Fibroblast of skin of abdomen (primary cell): ENCODE measurements at regions not wholly inside any gene's neighbourhood (a gene's known extent, or its start where the extent isn't known, plus 50 kb on each side); places are given as distances from the start of the nearest gene placed in this dataset.

Experiments
- DNase-seq: peaks from one replicate; pipeline ENCODE4 v3.0.0-alpha.2; 2013

DNA sequence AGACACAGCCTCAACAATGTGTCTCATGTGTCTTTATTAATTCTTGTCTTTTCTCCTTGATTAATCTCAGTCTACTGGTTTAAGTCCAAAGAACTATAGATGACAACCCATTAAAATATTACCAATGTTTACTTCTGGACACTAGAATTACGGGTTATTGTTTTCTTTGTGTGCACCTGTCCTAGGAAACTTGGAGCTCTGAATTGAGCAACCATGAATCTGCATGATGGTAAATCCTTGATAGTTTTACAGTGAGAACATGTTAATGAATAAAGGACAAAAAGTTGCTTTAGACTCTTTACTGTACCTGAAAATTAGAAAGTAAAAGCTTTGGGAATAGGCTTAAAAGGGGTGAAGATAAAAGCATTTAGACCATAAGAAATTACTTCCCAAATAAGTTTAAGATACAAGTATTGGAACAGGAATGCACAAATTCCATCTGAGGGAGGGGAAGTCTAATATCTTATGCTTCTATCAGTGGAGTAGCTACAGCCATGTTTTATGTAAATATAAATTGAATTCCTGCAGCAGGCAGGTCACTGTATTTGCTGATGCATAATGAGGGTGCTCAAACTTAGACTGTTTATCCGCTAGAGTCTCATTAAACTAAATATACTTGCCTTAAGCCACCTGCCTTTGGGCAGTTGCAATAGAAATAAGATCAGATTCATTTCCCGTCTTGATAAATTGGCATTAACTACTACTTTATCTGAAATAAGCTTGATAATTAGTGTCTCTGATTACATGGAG lies 603.7 kb upstream of the GCFC2 start:
- no peak for DNase-seq

DNA sequence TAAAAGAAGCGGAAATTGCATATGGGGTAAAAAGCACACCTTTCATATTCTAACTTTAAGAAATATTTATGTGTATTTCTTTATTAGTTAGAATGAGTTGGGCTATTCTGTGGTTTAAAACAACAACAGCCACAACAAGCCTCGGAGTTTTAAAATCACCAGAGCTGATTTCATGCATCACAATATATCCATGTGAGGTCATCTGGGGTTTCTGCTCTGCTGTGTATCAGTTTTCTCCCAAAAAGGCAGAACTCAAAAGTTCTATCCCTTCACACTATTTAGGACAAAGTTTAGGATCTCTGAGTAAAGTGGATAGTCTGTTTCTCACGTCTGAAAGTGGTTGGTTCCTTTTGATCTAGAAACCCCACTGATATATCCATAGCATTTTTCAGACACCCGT lies 601.5 kb upstream of the GCFC2 start:
- no peak for DNase-seq

- DNase-seq = no peak
Observed at GRCh38 chr2:76311728-76312127, 601.0 kb upstream of the GCFC2 start.

DNA sequence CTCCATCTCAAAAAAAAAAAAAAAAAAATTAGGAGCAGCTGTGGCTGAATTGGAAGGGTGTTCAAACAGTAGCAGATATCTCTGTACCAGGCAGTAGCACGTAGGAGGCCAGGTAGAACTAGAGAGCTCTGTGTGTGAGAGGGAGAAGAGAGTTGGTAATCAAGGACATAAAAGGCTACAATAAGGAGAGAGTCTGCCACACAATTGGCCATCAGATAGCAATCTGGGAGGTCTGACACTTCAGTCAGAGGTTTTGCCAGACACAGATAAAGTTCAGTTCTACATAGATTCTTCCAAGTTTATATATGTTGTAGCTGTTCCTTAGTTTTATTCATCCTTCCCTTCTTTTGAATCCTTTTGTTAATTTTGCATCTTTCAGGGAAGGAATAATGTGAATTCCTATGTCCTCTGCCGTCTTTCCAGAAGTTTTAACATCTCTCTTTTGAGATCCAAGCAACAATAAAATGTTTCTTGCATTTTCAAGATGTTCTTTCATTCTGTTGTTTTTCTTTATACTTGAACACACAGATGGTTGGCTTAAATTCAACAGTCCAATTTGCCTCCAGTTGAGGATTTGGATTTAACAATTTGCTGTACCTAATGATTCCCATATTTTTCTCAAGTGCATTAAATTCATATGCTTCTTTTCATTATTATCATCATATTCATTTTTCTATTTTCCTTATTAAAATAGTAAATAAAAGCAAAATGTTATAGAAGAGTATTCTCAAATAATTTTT lies 600.3 kb upstream of the GCFC2 start:
- DNase-seq = no peak

- no peak for DNase-seq
Observed at GRCh38 chr2:76307495-76307894, 596.8 kb upstream of the GCFC2 start.

DNA sequence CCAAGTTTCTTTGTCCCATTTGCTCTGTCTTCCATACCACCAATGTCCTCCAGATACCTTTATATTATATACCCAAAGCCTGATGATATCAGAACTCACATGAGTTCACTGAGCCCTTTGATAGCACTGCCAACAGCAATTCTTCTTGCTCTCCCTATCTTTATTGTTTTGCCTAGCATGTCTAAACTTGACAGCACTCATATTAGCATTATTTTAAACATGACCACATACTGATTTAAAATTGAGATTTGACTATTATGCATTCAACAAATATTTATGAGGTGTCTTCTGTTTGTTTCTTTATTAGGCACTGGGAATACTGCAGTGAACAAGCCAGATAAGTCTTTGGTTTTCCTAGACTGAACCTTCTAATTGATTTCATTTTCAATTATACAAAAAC lies 587.3 kb upstream of the GCFC2 start:
- no peak for DNase-seq

DNA sequence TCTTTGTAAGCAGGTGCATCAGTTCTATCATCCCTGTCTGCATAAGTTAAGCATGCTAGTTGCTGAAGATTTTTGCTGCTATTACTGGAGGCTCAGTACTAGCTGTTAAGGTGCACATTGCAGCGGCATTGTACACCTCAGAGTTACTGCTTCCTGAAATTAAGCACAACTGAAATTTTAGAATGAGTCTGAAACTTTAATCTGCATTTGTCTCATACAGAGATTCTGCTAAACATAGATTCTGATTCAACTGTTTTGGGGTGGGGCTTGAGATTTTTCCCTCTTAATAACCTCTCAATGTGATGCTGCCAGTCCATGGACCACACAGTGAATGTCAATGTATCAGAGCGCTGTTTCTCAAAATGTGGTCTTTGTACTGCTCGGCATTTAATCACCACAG lies 585.7 kb upstream of the GCFC2 start:
- no peak for DNase-seq

- no peak for DNase-seq
Observed at GRCh38 chr2:76295762-76296161, 585.0 kb upstream of the GCFC2 start.

DNA sequence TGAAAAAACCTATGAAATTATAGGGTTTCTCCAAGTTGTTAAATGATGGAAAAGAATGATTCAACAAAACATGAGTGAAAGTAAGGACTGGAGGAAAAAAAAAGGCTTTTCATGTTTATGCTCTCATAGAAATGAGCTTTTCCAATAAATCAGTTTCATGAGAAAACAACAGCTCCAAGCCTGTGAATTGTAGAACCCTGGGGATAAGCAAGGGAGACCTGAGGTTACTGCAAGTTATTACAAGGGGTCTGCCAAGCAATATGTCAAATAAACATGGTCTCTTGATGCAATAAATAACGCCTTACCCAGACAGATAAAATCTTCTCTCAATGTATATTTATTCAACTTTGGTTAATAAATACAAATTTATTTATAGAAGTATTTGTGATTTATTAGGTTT lies 577.9 kb upstream of the GCFC2 start:
- DNase-seq = no peak

DNA sequence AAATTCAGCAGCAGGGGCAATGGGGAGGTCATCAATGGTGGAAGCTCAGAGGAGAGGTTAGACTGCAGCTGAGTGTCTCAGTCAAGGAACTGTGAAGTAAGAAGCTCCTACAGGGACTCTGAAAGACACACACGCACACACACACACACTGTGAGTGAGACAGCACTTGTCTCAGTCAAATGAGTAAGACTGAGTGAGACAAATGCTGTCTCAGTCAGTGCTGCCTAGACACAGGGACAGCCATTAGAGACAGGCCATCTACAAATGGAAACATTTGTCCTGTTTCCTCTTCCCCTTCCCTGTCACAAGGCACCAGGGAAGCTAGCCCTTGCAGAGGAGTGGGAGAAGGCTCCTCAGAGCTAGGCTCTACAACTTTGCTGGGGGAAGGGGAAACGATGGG lies 577.4 kb upstream of the GCFC2 start:
- no peak for DNase-seq

GRCh38 chr2:76283350-76283749 lies 572.6 kb upstream of the GCFC2 start:
- DNase-seq = no peak

DNA sequence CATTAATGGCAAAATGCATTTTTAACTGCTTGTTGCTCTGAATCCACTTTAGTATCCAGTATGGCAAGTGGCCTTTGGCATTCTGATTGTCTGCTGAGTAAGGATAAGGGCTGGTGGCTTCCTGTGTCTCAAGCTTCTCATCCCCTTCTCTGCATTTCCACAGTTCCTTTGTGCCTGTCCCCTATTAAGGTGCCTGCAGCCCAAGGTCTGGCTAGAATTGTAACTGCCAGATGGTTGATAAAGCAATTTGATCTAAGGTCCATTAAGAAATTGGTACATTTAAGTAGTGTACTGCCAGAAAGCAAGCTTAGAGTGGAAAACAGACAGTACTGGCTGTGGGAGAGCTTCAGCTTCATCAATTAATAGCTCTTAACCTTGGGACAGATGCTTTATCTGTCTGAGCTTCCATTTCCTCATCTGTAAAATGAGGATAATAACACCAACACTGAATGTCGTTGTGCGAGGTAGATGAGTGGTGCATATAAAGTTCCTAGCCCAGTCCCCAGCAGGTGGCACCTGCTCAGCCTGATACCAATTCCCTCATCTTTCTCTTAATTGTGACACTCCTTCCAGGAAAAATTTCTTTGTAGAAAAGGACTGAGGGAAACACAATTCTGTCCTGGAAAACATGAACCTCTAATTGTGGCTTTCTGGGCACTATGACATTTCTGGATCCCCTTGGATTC lies 570.6 kb upstream of the GCFC2 start:
- no peak for DNase-seq

- no peak for DNase-seq
Observed at GRCh38 chr2:76280686-76281085, 570.0 kb upstream of the GCFC2 start.

DNA sequence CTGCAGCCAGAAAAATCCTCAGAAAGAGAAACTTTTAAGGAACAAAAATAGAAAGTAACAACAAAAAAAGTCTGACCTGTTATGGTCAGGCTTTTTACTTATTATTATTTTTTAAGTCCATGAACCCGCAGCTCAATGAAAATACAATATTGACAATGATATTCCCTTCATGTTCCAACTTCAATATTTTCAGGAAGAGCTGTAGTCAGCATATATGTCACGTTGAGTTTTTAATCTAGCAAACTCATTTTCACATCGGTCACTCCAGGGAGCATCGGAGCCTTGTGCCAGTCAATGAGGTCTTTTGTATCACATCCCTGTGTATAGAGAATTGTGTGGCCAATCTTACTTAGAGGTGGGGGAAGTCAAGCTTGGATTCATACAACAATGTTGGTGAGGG lies 568.4 kb upstream of the GCFC2 start:
- no peak for DNase-seq

- no peak for DNase-seq
Observed at GRCh38 chr2:76275788-76276187, 565.1 kb upstream of the GCFC2 start.

DNA sequence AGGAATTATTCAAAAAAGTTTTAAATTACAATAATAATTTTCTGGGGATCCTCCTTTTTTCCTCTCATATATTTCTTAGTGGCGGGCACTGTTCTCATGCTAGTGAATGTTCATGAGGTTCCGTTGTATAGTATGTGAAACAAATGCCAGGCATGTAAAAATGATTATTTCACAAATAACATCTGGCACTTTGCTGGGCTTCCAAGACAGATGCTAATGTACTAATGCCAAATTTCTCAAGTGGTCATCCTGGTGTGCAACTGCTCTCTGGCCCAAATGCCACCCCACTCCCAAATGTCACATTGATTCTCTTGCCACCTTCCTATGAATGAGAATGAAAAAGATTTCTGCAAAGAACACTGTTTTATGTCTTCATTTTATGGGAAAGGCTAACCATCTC lies 564.0 kb upstream of the GCFC2 start:
- no peak for DNase-seq

DNA sequence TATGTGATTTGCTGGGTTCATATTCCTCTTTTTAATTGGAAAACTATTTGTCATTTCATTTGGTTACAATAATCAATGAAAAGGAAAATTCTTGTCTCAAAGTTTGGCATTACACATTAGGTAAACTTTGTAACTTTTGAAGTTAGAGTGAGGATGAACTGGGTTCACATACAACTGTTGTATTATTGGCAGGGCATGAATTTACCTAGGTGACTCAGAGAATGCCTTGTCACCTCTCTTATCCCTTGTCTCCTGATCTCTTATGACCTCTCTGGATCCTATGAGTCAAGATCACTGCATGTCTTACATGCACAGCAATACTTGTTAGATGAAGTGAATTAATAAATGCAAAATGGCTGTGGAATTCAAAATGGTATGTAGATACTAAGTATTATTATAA lies 563.4 kb upstream of the GCFC2 start:
- no peak for DNase-seq

DNA sequence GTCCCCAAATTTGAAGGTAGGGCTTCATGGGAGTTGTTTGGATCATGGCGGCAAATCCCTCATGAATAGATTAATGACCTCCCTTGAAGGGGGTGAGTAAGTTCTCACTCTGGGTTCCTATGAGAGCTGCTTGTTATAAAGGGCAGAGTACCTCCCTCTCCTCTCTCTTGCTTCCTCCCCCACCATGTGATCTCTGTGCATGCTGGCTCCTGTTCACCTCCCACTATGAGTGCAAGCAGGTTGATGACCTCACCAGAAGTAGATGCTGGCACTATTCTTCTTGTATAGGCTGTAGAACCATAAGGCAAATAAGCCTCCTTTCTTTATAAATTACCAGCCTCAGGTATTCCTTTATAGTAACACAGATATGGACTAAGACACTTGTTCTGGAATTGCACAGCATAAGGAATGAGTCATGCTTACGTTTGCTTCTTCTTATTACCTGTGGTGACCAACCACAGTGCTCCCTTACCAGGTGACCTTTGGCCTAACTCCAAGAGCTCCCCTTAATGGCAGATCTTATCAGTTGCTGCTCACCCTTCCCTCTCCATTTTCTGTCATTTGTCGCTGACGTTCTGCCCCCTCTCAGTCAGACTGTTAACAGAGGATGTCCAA lies 559.5 kb upstream of the GCFC2 start:
- no peak for DNase-seq

GRCh38 chr2:76268902-76269620 lies 558.3 kb upstream of the GCFC2 start:
- DNase-seq = peak; percentile 51

DNA sequence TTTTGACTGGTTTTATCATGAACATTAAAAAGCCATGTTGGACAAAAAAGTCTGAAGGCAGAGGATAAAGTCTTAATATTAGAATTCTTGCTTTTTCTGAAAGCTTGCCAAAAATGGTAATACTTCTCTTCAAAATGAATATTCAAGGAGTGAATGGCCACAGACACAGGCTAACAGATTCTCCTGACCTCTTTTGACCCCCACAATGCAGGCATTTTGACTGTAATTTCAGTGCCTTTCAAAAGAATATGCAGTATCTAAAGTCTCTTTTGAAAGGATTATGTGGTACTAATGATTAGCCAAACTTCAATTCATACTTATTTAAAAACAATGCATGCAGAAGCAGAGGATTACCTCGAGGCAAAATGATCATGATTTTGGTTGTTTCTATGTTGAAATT lies 557.8 kb upstream of the GCFC2 start:
- DNase-seq = no peak

- no peak for DNase-seq
Observed at GRCh38 chr2:76257802-76258201, 547.1 kb upstream of the GCFC2 start.

DNA sequence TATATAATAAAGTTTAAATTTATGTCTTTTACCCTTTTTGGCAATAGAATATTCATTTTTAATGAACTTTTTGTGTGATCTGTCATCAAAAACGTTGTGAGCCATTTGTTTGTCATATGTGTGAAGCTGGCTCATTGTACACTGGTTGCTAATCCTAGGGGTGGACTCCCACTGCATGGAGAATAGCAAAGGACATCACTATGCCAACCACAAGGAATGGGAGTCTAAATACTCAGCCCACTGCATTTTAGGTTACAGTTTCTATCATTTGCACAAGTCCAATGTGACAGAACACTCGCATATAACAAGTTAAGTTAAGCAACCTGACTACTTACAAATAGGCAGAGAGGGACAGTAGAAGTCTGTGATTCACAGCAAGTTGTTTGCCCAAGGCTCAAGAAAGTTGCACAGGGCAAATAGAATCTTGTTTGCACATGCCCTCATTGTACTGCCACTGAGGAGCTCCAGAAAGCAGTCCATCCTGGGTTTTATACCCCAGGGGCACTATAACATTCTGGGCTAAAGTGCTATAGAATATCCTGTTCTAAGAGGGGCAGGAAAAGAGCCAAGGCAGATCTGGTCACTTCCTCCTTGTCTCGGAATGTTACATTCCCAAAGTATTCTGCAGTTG lies 545.9 kb upstream of the GCFC2 start:
- DNase-seq = no peak
